Mucosa of descending colon (tissue), 3 donors: ENCODE measurements at regions not wholly inside any gene's neighbourhood (a gene's known extent, or its start where the extent isn't known, plus 50 kb on each side); places are given as distances from the start of the nearest gene placed in this dataset.
A peak's percentile ranks its signal among the peaks of the same experiment; 100 is the strongest.

Experiments
- ATAC-seq: fragments of 200-7000 bp; cut with Tn5 transposase; one replicate; pipeline ENCODE4 v1.9.1; 2020; ENCODE audit warnings: mild to moderate bottlenecking, moderate library complexity
- DNase-seq, 3 donors: peaks; one replicate each; pipeline ENCODE4 v3.0.0-alpha.2; 2020
- H3K36me3 ChIP-seq: fragments of 200-600 bp; one replicate; pipeline ENCODE4 v1.8.0; 2021; ENCODE audit warnings: low read depth, mild to moderate bottlenecking
- H3K4me1 ChIP-seq: fragments of 200-600 bp; one replicate; pipeline ENCODE4 v1.8.0; 2021; ENCODE audit warnings: low read depth, mild to moderate bottlenecking
- H3K4me3 ChIP-seq: fragments of 200-600 bp; one replicate; pipeline ENCODE4 v1.8.0; 2021; ENCODE audit warnings: mild to moderate bottlenecking
- H3K9me3 ChIP-seq: fragments of 200-600 bp; one replicate; pipeline ENCODE4 v1.8.0; 2021; ENCODE audit warnings: mild to moderate bottlenecking
- intact Hi-C, 2 donors: fragments of 100-400 bp; cut with DNase I in 1 of 2; cut with micrococcal nuclease in 1 of 2; formaldehyde crosslinking; loops; one replicate each; pipeline versions ENCODE4 v1.11.0 to v1.11.1; 2022; cut with DNase I, micrococcal nuclease
- TF ChIP-seq, protein P1 (sequence below): fragments of 200-600 bp; IDR thresholded peaks from one replicate; pipeline ENCODE4 v1.8.0; 2022; ENCODE audit warnings: antibody characterized with exemption, mild to moderate bottlenecking
- donor health status: DM: no; HTN: no; CAD: no; lungs with moderate emphysema.
- donor health status: DM: no; HTN: no; CAD: no.
- donor health status: DM: no; HTN: yes; CAD: no.

DNA sequence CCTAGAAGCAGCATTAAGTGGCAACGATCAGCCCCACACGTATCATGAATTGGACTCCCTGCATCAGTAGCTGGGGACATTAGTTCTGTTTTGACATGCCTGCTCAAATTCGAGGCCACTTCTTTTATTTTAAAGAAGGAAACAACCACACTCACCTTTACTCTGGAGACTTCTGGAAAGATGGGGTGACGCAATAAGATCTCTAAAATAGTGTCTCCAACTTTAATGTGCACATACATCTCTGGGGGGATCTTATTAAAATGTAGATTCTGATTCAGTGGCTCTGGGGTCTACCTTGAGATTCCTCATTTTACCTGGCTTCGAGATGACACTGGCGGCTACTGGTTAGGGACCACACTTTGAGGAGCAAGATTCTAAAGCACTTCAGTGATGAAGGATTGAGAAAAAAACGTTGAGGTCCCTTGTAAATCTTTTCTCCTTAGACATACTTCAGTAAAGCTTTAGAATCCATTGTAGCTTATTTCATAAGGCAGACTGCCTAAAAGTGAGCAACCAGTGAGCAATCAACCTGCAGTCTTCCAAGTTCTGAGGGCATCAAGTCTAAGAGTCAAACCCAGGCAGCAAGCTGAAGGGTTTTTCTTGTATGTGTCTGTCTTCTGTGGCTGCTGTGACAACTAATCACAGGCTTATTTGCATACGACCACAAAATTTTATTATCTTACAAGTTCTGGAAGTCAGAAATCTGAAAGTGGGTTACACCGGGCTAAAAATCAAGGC lies 718.6 kb upstream of the TBX3 start:
- Histone ChIP-seq H3K4me1 (no peaks in the 10 kb centered on the region), H3K36me3 (no peaks in the 10 kb centered on the region), H3K9me3 (no peaks in the 10 kb centered on the region), H3K4me3 (no peak overlapping the region)
- TF ChIP-seq, protein P1, sequence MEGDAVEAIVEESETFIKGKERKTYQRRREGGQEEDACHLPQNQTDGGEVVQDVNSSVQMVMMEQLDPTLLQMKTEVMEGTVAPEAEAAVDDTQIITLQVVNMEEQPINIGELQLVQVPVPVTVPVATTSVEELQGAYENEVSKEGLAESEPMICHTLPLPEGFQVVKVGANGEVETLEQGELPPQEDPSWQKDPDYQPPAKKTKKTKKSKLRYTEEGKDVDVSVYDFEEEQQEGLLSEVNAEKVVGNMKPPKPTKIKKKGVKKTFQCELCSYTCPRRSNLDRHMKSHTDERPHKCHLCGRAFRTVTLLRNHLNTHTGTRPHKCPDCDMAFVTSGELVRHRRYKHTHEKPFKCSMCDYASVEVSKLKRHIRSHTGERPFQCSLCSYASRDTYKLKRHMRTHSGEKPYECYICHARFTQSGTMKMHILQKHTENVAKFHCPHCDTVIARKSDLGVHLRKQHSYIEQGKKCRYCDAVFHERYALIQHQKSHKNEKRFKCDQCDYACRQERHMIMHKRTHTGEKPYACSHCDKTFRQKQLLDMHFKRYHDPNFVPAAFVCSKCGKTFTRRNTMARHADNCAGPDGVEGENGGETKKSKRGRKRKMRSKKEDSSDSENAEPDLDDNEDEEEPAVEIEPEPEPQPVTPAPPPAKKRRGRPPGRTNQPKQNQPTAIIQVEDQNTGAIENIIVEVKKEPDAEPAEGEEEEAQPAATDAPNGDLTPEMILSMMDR = no peak
- ATAC-seq (no peak), DNase-seq (no peak)
- intact Hi-C loops = no loop called here

DNA sequence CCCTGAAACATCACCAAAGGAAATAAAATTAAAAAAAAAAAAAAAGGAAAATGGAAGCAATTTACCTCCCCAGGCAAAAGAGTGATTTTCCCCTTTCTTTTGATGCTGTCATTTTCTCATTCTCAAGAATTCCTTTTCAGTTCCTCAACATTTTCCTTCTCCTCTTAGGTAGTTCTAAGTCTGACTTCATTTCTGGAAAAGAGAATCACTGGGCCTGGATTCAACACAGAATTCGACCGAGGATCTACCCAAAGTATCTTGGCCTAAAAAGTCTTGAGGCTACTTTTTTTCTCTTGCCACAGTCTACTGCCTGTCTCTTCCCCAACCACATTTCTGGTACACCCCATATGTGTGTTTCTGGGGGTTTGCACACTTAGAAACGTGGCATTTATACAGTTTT lies 717.8 kb upstream of the TBX3 start:
- DNase-seq (no peak), ATAC-seq (no peak)
- peaks cover 1% of the 10 kb centered on the region for H3K9me3 ChIP-seq
- H3K4me3 ChIP-seq = no peak overlapping the region
- no peaks in the 10 kb centered on the region for H3K36me3 ChIP-seq
- TF ChIP-seq, protein P1 = no peak
- H3K4me1 ChIP-seq = no peaks in the 10 kb centered on the region
- intact Hi-C loops = no loop called here

DNA sequence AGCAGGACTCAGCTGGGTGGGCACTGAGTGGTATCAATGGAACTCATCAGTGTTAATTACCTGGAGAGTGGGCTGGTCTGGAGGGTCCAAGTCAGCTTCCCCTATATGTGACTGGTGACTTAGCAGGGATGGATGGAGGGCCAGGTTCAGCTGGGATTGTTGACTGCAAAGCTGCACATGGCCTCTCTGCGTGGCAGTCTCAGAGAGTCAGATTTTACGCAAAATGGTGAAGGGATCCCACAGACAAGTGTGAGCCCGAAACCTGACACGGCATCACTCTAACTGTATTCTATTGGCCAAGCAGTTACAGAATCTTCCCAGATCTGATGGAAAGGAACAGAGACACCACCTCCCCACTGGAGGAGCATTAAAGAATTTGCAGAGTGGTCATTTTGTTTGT lies 716.0 kb upstream of the TBX3 start:
- H3K9me3 ChIP-seq = peaks cover 7% of the 10 kb centered on the region
- DNase-seq = no peak
- H3K4me3 ChIP-seq = no peak overlapping the region
- intact Hi-C loops = no loop called here
- H3K4me1 ChIP-seq = no peaks in the 10 kb centered on the region
- ATAC-seq = no peak
- TF ChIP-seq, protein P1 = no peak
- no peaks in the 10 kb centered on the region for H3K36me3 ChIP-seq

DNA sequence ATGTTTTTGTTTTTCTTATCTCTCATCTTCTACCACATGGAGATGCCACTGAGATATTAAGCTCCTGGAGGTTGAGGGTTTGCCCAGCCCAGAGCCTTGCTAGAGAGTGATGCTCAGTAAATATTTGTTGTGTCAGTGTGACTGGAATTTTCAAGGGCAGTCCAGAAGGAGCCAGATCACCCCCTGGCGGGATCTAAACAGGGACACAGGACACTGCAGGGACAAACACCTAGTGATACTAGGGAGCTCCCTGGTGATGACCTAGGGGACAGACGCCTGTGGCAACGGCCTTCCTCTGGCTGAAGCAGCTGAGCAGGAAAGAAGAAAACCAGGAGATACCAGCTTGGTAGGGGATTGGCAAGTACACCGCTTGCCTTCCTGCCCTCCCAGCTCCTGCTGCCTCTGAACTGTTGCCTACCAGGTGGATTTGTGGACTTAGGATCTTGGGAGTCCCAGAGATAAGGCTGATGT lies 714.4 kb upstream of the TBX3 start:
- no peak overlapping the region for H3K4me3 ChIP-seq
- DNase-seq (peak in 2 of 3 donors; percentile 33 to 38), ATAC-seq (peak; percentile 65)
- no peaks in the 10 kb centered on the region for H3K36me3 ChIP-seq
- peaks cover 7% of the 10 kb centered on the region for H3K9me3 ChIP-seq
- no peaks in the 10 kb centered on the region for H3K4me1 ChIP-seq
- intact Hi-C loops = no loop called here
- TF ChIP-seq, protein P1 = no peak

DNA sequence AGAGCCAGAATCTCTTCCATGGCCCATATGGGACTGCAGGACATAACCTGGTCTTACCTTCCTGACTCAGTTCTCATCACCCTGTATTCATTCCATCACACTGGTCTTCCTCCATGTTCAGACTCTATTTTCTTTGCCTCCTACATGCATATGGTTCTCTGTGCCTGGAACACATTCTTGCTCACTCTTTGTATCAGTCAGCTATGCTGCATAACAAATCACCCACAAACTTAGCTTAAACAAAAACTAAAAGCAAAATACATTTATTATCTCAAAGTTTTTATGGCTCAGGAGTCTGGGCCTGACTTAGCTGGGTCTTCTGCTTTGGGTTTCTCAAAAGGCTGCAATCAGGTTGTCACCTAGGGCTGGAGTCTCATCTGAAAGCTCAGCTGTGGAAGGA lies 712.6 kb upstream of the TBX3 start:
- Histone ChIP-seq H3K4me3 (no peak overlapping the region), H3K36me3 (no peaks in the 10 kb centered on the region), H3K4me1 (no peaks in the 10 kb centered on the region), H3K9me3 (peaks cover 7% of the 10 kb centered on the region)
- intact Hi-C loops = no loop called here
- ATAC-seq (no peak), DNase-seq (no peak)
- TF ChIP-seq, protein P1 = no peak
